ENCODE measurements at regions not wholly inside any gene's neighbourhood (a gene's known extent, or its start where the extent isn't known, plus 50 kb on each side); places are given as distances from the start of the nearest gene placed in this dataset.

- TF ChIP-seq CTCF (IDR thresholded peaks at IDR 0.05; ENCODE audit: insufficient read depth, low read depth, low read length) = no peak
- POLR2A ChIA-PET = no interaction called here
- CTCF ChIA-PET = no interaction called here
- DNase-seq (ENCODE audit: low read depth) = no peak
- no peaks in the 10 kb centered on the region for H3K27me3 ChIP-seq (ENCODE audit: control insufficient read depth, insufficient read depth, low read length)
- no peak overlapping the region for H3K4me3 ChIP-seq (ENCODE audit: low read depth, low read length)
- no peaks in the 10 kb centered on the region for H3K36me3 ChIP-seq (ENCODE audit: control insufficient read depth, insufficient read depth, low read length)
These were observed 60.7 kb upstream of the GZMB start for GRCh38 chr14:24694680-24695079.

GRCh38 chr14:24693983-24694382 is 60.0 kb upstream of the GZMB start:
- ChIA-PET CTCF (interaction anchor here (0.9 to 1.7 kb wide), 2 partner anchors 12 to 15 kb away, joined by 4 read pairs; no protein-coding TSS in a partner anchor), POLR2A (no interaction called here)
- TF ChIP-seq CTCF (IDR thresholded peaks at IDR 0.05; ENCODE audit: insufficient read depth, low read depth, low read length) = no peak
- Histone ChIP-seq H3K27me3 (ENCODE audit: control insufficient read depth, insufficient read depth, low read length) (no peaks in the 10 kb centered on the region), H3K4me3 (ENCODE audit: low read depth, low read length) (no peak overlapping the region), H3K36me3 (ENCODE audit: control insufficient read depth, insufficient read depth, low read length) (no peaks in the 10 kb centered on the region)
- DNase-seq (ENCODE audit: low read depth) = no peak

GRCh38 chr14:24693353-24693737 is 59.4 kb upstream of the GZMB start:
- no peak for TF ChIP-seq CTCF (IDR thresholded peaks at IDR 0.05; ENCODE audit: insufficient read depth, low read depth, low read length)
- H3K27me3 ChIP-seq (ENCODE audit: control insufficient read depth, insufficient read depth, low read length) = no peaks in the 10 kb centered on the region; the same call in 1 of the 2 replicates
- POLR2A ChIA-PET = no interaction called here
- H3K36me3 ChIP-seq (ENCODE audit: control insufficient read depth, insufficient read depth, low read length) = no peaks in the 10 kb centered on the region
- no peak for DNase-seq (ENCODE audit: low read depth)
- no peak overlapping the region for H3K4me3 ChIP-seq (ENCODE audit: low read depth, low read length)
- CTCF ChIA-PET = interaction anchor here (0.9 to 1.7 kb wide), 2 partner anchors 11 to 14 kb away, joined by 4 read pairs; no protein-coding TSS in a partner anchor

- DNase-seq (ENCODE audit: low read depth) = no peak
- no peak overlapping the region for H3K4me3 ChIP-seq (ENCODE audit: low read depth, low read length)
- TF ChIP-seq CTCF (IDR thresholded peaks at IDR 0.05; ENCODE audit: insufficient read depth, low read depth, low read length) = no peak
- ChIA-PET CTCF (interaction anchor here (1.7 kb wide), 1 partner anchor 13 kb away, joined by 4 read pairs; no protein-coding TSS in a partner anchor), POLR2A (no interaction called here)
- H3K27me3 ChIP-seq (ENCODE audit: control insufficient read depth, insufficient read depth, low read length) = no peaks in the 10 kb centered on the region; the same call in 1 of the 2 replicates
- H3K36me3 ChIP-seq (ENCODE audit: control insufficient read depth, insufficient read depth, low read length) = no peaks in the 10 kb centered on the region
These were observed 58.7 kb upstream of the GZMB start for GRCh38 chr14:24692382-24693352.

GRCh38 chr14:24690492-24690891 is 56.5 kb upstream of the GZMB start:
- no peaks in the 10 kb centered on the region for H3K36me3 ChIP-seq (ENCODE audit: control insufficient read depth, insufficient read depth, low read length)
- H3K27me3 ChIP-seq (ENCODE audit: control insufficient read depth, insufficient read depth, low read length) = no peaks in the 10 kb centered on the region; the same call in 1 of the 2 replicates
- no peak for TF ChIP-seq CTCF (IDR thresholded peaks at IDR 0.05; ENCODE audit: insufficient read depth, low read depth, low read length)
- POLR2A ChIA-PET = no interaction called here
- CTCF ChIA-PET = interaction anchor here (1.5 kb wide), 1 partner anchor 20 kb away, joined by 6 read pairs; no protein-coding TSS in a partner anchor
- H3K4me3 ChIP-seq (ENCODE audit: low read depth, low read length) = no peak overlapping the region
- no peak for DNase-seq (ENCODE audit: low read depth)
